ENCODE measurements at regions not wholly inside any gene's neighbourhood (a gene's known extent, or its start where the extent isn't known, plus 50 kb on each side); places are given as distances from the start of the nearest gene placed in this dataset.

DNA sequence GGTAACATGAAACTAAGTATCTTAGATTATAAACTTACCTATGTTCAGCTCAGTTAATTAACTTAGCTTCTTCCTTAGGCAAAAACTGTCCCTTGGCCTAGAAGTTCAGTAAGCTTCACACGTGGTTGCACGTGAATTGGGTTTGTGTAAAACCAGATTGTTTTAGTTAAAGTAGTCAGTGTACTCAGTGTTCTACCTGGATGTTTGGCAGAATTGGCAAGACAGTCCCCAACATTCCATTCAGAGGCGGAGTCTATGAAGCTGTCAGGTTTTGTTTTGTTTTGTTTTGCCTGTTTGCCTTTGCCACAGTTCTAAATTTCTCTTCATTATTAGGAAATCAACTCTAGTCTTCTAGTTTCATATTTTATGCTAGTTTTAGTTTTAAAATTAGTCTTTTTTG is 105.3 kb upstream of the ZEB2 start:
- TF ChIP-seq POLR2A (IDR thresholded peaks at IDR 0.05) = no peak
- TF ChIP-seq, protein P1, sequence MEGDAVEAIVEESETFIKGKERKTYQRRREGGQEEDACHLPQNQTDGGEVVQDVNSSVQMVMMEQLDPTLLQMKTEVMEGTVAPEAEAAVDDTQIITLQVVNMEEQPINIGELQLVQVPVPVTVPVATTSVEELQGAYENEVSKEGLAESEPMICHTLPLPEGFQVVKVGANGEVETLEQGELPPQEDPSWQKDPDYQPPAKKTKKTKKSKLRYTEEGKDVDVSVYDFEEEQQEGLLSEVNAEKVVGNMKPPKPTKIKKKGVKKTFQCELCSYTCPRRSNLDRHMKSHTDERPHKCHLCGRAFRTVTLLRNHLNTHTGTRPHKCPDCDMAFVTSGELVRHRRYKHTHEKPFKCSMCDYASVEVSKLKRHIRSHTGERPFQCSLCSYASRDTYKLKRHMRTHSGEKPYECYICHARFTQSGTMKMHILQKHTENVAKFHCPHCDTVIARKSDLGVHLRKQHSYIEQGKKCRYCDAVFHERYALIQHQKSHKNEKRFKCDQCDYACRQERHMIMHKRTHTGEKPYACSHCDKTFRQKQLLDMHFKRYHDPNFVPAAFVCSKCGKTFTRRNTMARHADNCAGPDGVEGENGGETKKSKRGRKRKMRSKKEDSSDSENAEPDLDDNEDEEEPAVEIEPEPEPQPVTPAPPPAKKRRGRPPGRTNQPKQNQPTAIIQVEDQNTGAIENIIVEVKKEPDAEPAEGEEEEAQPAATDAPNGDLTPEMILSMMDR (IDR thresholded peaks at IDR 0.05) = no peak
